ENCODE measurements at regions not wholly inside any gene's neighbourhood (a gene's known extent, or its start where the extent isn't known, plus 50 kb on each side); places are given as distances from the start of the nearest gene placed in this dataset.

GRCh38 chr6:9492790-9493189, 922.1 kb downstream of the TFAP2A start:
- no peak for TF ChIP-seq CTCF (IDR thresholded peaks at IDR 0.05; ENCODE audit: poor library complexity, severe bottlenecking)
- Histone ChIP-seq H3K27me3 (ENCODE audit: insufficient read depth, poor library complexity, severe bottlenecking) (no peaks in the 10 kb centered on the region), H3K4me3 (ENCODE audit: severe bottlenecking) (no peak overlapping the region), H3K9me3 (ENCODE audit: severe bottlenecking) (peaks cover 2% of the 10 kb centered on the region), H3K36me3 (ENCODE audit: low read depth) (no peaks in the 10 kb centered on the region), H3K4me1 (ENCODE audit: insufficient read depth, poor library complexity, severe bottlenecking) (no peaks in the 10 kb centered on the region), H3K27ac (ENCODE audit: poor library complexity, severe bottlenecking) (no peak overlapping the region)
- ATAC-seq (ENCODE audit: low read depth) (no peak), DNase-seq (ENCODE audit: low spot score) (no peak)

DNA sequence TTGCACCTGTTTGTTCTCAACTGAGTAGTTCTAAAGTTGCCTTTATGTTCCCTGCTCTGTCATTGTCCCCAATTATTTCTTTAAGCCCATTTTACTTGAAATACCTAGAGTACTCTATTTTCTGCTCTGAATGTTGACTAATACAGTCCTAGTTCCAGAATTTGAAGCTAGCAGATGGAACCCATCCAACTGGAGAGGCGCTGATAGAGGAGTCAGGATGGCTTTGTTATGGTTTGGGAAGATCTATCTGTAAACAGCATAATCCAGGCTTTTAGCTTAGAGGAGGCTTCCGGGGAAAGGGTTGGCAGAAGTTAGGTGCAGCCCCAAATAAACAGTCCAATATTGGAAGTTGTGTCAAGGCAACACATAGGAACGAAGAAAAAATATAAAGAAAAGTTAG, 927.7 kb downstream of the TFAP2A start:
- peaks cover 40% of the 10 kb centered on the region for H3K4me1 ChIP-seq (ENCODE audit: insufficient read depth, poor library complexity, severe bottlenecking)
- ATAC-seq (ENCODE audit: low read depth) (no peak), DNase-seq (ENCODE audit: low spot score) (no peak)
- no peak for TF ChIP-seq CTCF (IDR thresholded peaks at IDR 0.05; ENCODE audit: poor library complexity, severe bottlenecking)
- H3K27ac ChIP-seq (ENCODE audit: poor library complexity, severe bottlenecking), result no peak overlapping the region
- H3K9me3 ChIP-seq (ENCODE audit: severe bottlenecking), result no peaks in the 10 kb centered on the region
- H3K36me3 ChIP-seq (ENCODE audit: low read depth), result no peaks in the 10 kb centered on the region
- H3K4me3 ChIP-seq (ENCODE audit: severe bottlenecking), result no peak overlapping the region
- no peaks in the 10 kb centered on the region for H3K27me3 ChIP-seq (ENCODE audit: insufficient read depth, poor library complexity, severe bottlenecking)

- ATAC-seq (ENCODE audit: low read depth), result no peak
- no peak for TF ChIP-seq CTCF (IDR thresholded peaks at IDR 0.05; ENCODE audit: poor library complexity, severe bottlenecking)
Measured at GRCh38 chr6:9485992-9486391, 928.9 kb downstream of the TFAP2A start.

DNA sequence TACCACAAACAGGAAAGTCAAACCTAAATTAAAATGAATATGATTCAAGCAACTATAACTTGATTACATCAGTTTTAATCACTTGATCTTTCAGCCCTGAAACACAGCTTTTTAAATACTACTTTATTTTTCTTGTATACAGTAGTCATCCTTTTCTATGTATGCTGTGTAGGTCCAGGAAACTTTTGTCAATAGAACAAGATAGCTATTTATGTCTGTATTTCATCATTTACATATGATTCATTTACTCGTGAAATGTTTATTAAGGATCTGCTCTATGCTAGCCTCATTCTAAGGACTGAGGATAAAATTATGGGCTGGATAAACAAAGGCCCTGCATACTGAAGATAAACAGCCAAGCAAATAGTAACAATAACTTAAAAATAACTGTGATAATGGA, 930.2 kb downstream of the TFAP2A start:
- no peak for TF ChIP-seq CTCF (IDR thresholded peaks at IDR 0.05; ENCODE audit: poor library complexity, severe bottlenecking)

More at GRCh38 chr6:9485992-9486391, 928.9 kb downstream of the TFAP2A start:
- no peak overlapping the region for H3K4me3 ChIP-seq (ENCODE audit: severe bottlenecking)
- no peaks in the 10 kb centered on the region for H3K9me3 ChIP-seq (ENCODE audit: severe bottlenecking)
- H3K27me3 ChIP-seq (ENCODE audit: insufficient read depth, poor library complexity, severe bottlenecking), result no peaks in the 10 kb centered on the region
- peaks cover 50% of the 10 kb centered on the region for H3K4me1 ChIP-seq (ENCODE audit: insufficient read depth, poor library complexity, severe bottlenecking)
- H3K27ac ChIP-seq (ENCODE audit: poor library complexity, severe bottlenecking), result peak overlapping the region; percentile 63
- no peaks in the 10 kb centered on the region for H3K36me3 ChIP-seq (ENCODE audit: low read depth)
- no peak for DNase-seq (ENCODE audit: low spot score)

DNA sequence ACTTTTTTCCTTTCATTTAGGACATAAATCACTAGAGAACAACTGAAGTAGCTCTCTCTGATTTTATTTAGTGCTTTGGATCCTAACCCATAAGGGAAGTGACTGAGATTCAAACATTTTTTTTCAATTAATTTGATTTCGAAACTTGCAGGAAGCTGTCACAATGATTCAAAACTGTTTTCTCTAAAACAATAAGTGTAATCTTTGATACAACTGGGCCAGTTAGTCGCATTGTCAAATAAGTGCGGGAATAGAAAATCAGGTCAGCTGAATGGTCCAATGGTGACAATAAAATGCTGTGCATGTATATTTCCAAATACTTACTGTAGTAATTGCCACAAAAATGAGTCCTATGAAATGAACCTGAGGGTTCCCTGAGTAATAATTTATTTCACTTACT, 930.8 kb downstream of the TFAP2A start:
- Histone ChIP-seq H3K9me3 (ENCODE audit: severe bottlenecking) (no peaks in the 10 kb centered on the region), H3K4me1 (ENCODE audit: insufficient read depth, poor library complexity, severe bottlenecking) (peaks cover 50% of the 10 kb centered on the region), H3K36me3 (ENCODE audit: low read depth) (no peaks in the 10 kb centered on the region), H3K4me3 (ENCODE audit: severe bottlenecking) (no peak overlapping the region), H3K27me3 (ENCODE audit: insufficient read depth, poor library complexity, severe bottlenecking) (no peaks in the 10 kb centered on the region), H3K27ac (ENCODE audit: poor library complexity, severe bottlenecking) (peak overlapping the region; percentile 63)
- DNase-seq (ENCODE audit: low spot score) (no peak), ATAC-seq (ENCODE audit: low read depth) (no peak)
- TF ChIP-seq CTCF (IDR thresholded peaks at IDR 0.05; ENCODE audit: poor library complexity, severe bottlenecking), result no peak

More for the DNA sequence above, 930.2 kb downstream of the TFAP2A start:
- no peak overlapping the region for H3K4me3 ChIP-seq (ENCODE audit: severe bottlenecking)
- DNase-seq (ENCODE audit: low spot score), result no peak
- no peaks in the 10 kb centered on the region for H3K9me3 ChIP-seq (ENCODE audit: severe bottlenecking)
- H3K27me3 ChIP-seq (ENCODE audit: insufficient read depth, poor library complexity, severe bottlenecking), result no peaks in the 10 kb centered on the region
- ATAC-seq (ENCODE audit: low read depth), result no peak; the same call in 2 of the 3 replicates
- H3K4me1 ChIP-seq (ENCODE audit: insufficient read depth, poor library complexity, severe bottlenecking), result peaks cover 50% of the 10 kb centered on the region
- H3K36me3 ChIP-seq (ENCODE audit: low read depth), result no peaks in the 10 kb centered on the region
- peak overlapping the region; percentile 63 for H3K27ac ChIP-seq (ENCODE audit: poor library complexity, severe bottlenecking)
